Cardiac muscle cell (in vitro differentiated cells and primary cell): ENCODE measurements at regions not wholly inside any gene's neighbourhood (a gene's known extent, or its start where the extent isn't known, plus 50 kb on each side); places are given as distances from the start of the nearest gene placed in this dataset.
"Not testable (repeated sequence)": the region's sequence is repeated elsewhere in the genome, so short reads cannot be mapped to it uniquely, and the experiment has no call there.

Experiments
- DNase-seq, 2 donors: peaks; one replicate each; pipeline versions ENCODE4 v3.0.0 to v3.0.0-alpha.2; 2010 to 2017; ENCODE audit warnings: low read depth in 1 of 2, low spot score in 1 of 2
- H3K27ac ChIP-seq: fragments of 200-600 bp; sonication (generic); 2 replicates; pipeline ENCODE4 v1.5.1; 2016
- H3K27me3 ChIP-seq: fragments of 200-600 bp; sonication (generic); 2 replicates; pipeline ENCODE4 v1.6.0; 2016; ENCODE audit warnings: control low read depth
- H3K36me3 ChIP-seq: fragments of 200-600 bp; sonication (generic); 2 replicates; pipeline ENCODE4 v1.5.1; 2016; ENCODE audit warnings: control low read depth
- H3K4me1 ChIP-seq: fragments of 200-600 bp; sonication (generic); 2 replicates; pipeline ENCODE4 v1.8.1; 2017; ENCODE audit warnings: low read depth, mild to moderate bottlenecking, mixed run types
- H3K4me3 ChIP-seq: fragments of 200-600 bp; sonication (generic); 2 replicates; pipeline ENCODE4 v1.5.1; 2016; ENCODE audit warnings: mild to moderate bottlenecking
- H3K9me3 ChIP-seq: fragments of 200-600 bp; sonication (generic); 2 replicates; pipeline ENCODE4 v1.5.1; 2017; ENCODE audit warnings: low read depth, mild to moderate bottlenecking, control low read depth
- CTCF ChIP-seq: IDR thresholded peaks from 2 replicates; pipeline ENCODE4 v1.5.1; 2012; ENCODE audit warnings: low read depth, mild to moderate bottlenecking, low read length

GRCh38 chr1:95659166-95659565 is 425.2 kb downstream of the RWDD3 start:
- no peak for TF ChIP-seq CTCF
- no peaks in the 10 kb centered on the region for H3K9me3 ChIP-seq
- H3K4me1 ChIP-seq: no peaks in the 10 kb centered on the region
- no peaks in the 10 kb centered on the region for H3K27me3 ChIP-seq
- H3K4me3 ChIP-seq: no peak overlapping the region
- H3K36me3 ChIP-seq: no peaks in the 10 kb centered on the region
- no peak overlapping the region for H3K27ac ChIP-seq
- no peak for DNase-seq

GRCh38 chr1:95659588-95659987 is 425.6 kb downstream of the RWDD3 start:
- Histone ChIP-seq H3K4me3 (no peak overlapping the region), H3K9me3 (no peaks in the 10 kb centered on the region)
- TF ChIP-seq CTCF: no peak

GRCh38 chr1:95660736-95661135 is 426.7 kb downstream of the RWDD3 start:
- TF ChIP-seq CTCF: no peak
- H3K27me3 ChIP-seq: no peaks in the 10 kb centered on the region
- DNase-seq: no peak
- H3K9me3 ChIP-seq: no peaks in the 10 kb centered on the region
- no peak overlapping the region for H3K27ac ChIP-seq
- H3K4me1 ChIP-seq: no peaks in the 10 kb centered on the region
- no peaks in the 10 kb centered on the region for H3K36me3 ChIP-seq
- H3K4me3 ChIP-seq: no peak overlapping the region

More at GRCh38 chr1:95659588-95659987, 425.6 kb downstream of the RWDD3 start:
- H3K27me3 ChIP-seq: no peaks in the 10 kb centered on the region
- no peak overlapping the region for H3K27ac ChIP-seq
- no peak for DNase-seq
- H3K36me3 ChIP-seq: no peaks in the 10 kb centered on the region
- H3K4me1 ChIP-seq: no peaks in the 10 kb centered on the region

GRCh38 chr1:95663530-95663929 is 429.5 kb downstream of the RWDD3 start:
- H3K4me1 ChIP-seq, H3K27me3 ChIP-seq, H3K36me3 ChIP-seq, H3K9me3 ChIP-seq, DNase-seq, H3K4me3 ChIP-seq, H3K27ac ChIP-seq: not testable (repeated sequence)

- Histone ChIP-seq H3K4me3 (no peak overlapping the region), H3K27ac (no peak overlapping the region), H3K27me3 (no peaks in the 10 kb centered on the region), H3K9me3 (no peaks in the 10 kb centered on the region), H3K4me1 (no peaks in the 10 kb centered on the region), H3K36me3 (no peaks in the 10 kb centered on the region)
- DNase-seq: no peak
- TF ChIP-seq CTCF: no peak
Measured at GRCh38 chr1:95668165-95668564, 434.2 kb downstream of the RWDD3 start.

GRCh38 chr1:95669638-95670037 is 435.6 kb downstream of the RWDD3 start:
- H3K27ac ChIP-seq, H3K4me1 ChIP-seq, H3K36me3 ChIP-seq, H3K9me3 ChIP-seq, H3K4me3 ChIP-seq, DNase-seq, H3K27me3 ChIP-seq: not testable (repeated sequence)

- no peaks in the 10 kb centered on the region for H3K4me1 ChIP-seq
- H3K4me3 ChIP-seq: no peak overlapping the region
- no peak for TF ChIP-seq CTCF
- H3K27ac ChIP-seq: no peak overlapping the region
- no peaks in the 10 kb centered on the region for H3K27me3 ChIP-seq
- H3K36me3 ChIP-seq: no peaks in the 10 kb centered on the region
- DNase-seq: no peak
- no peaks in the 10 kb centered on the region for H3K9me3 ChIP-seq
Measured at GRCh38 chr1:95671098-95671497, 437.1 kb downstream of the RWDD3 start.
